WTC11 (cell line): ENCODE measurements at regions not wholly inside any gene's neighbourhood (a gene's known extent, or its start where the extent isn't known, plus 50 kb on each side); places are given as distances from the start of the nearest gene placed in this dataset.

ENCODE experiments used
- ATAC-seq: fragments of 200-7000 bp; cut with Tn5 transposase; 2 replicates; pipeline ENCODE4 v1.10.0; 2021; ENCODE audit warnings: mild to moderate bottlenecking, moderate library complexity
- CTCF ChIA-PET: fragments of 300-600 bp; sonication (Branson Sonifier 250); formaldehyde crosslinking; loops from one replicate; lab custom pipeline; 2021; ENCODE audit warnings: antibody characterized with exemption; lab: Charles Lee
- POLR2A ChIA-PET: fragments of 350-600 bp; sonication (Branson Sonifier 250); formaldehyde crosslinking; loops from one replicate; lab custom pipeline; 2021; ENCODE audit warnings: antibody characterized with exemption; lab: Charles Lee
- DNase-seq: peaks from one replicate; pipeline ENCODE4 v3.0.0; 2021; ENCODE audit warnings: low spot score
- H3K27ac Mint-ChIP-seq: 2 replicates; pipeline ENCODE4 v1.8.0; 2021; ENCODE audit warnings: mixed read lengths
- H3K27me3 Mint-ChIP-seq: 2 replicates; pipeline ENCODE4 v1.8.0; 2021; ENCODE audit warnings: low read depth, mild to moderate bottlenecking, moderate library complexity, mixed read lengths
- H3K36me3 Mint-ChIP-seq: 2 replicates; pipeline ENCODE4 v1.8.0; 2021; ENCODE audit warnings: mixed read lengths
- H3K4me1 Mint-ChIP-seq: 2 replicates; pipeline ENCODE4 v1.8.0; 2022; ENCODE audit warnings: mixed read lengths
- H3K4me3 Mint-ChIP-seq: 2 replicates; pipeline ENCODE4 v1.8.0; 2021; ENCODE audit warnings: mild to moderate bottlenecking, moderate library complexity, mixed read lengths
- H3K9me3 Mint-ChIP-seq: 2 replicates; pipeline ENCODE4 v1.8.0; 2021; ENCODE audit warnings: mixed read lengths
- ATF1 ChIP-seq: sonication (generic); formaldehyde crosslinking; IDR thresholded peaks from 2 replicates; pipeline ENCODE4 v1.8.1; 2023; ENCODE audit warnings: mild to moderate bottlenecking, moderate library complexity, missing genetic modification reagents
- ELF4 ChIP-seq: sonication (generic); formaldehyde crosslinking; IDR thresholded peaks from 2 replicates; pipeline ENCODE4 v1.8.1; 2022; ENCODE audit warnings: low read depth, mild to moderate bottlenecking, moderate library complexity, missing genetic modification reagents
- FOXP1 ChIP-seq: sonication (generic); formaldehyde crosslinking; IDR thresholded peaks from 2 replicates; pipeline ENCODE4 v1.8.0; 2022; ENCODE audit warnings: missing genetic modification reagents, mild to moderate bottlenecking, moderate library complexity, borderline replicate concordance
- GABPB1 ChIP-seq: sonication (generic); formaldehyde crosslinking; IDR thresholded peaks from 2 replicates; pipeline ENCODE4 v1.8.1; 2023; ENCODE audit warnings: mild to moderate bottlenecking, missing genetic modification reagents
- JAZF1 ChIP-seq: fragments of 250-450 bp; sonication (Bioruptor Pico); IDR thresholded peaks from 2 replicates; pipeline ENCODE4 v1.9.0; 2021; ENCODE audit warnings: moderate library complexity, mild to moderate bottlenecking, inconsistent platforms
- JUN ChIP-seq: sonication (generic); formaldehyde crosslinking; IDR thresholded peaks from 2 replicates; pipeline ENCODE4 v1.8.0; 2023; ENCODE audit warnings: mild to moderate bottlenecking, missing genetic modification reagents
- KAT7 ChIP-seq: sonication (generic); formaldehyde crosslinking; IDR thresholded peaks from 2 replicates; pipeline ENCODE4 v1.8.1; 2023; ENCODE audit warnings: missing genetic modification reagents, mild to moderate bottlenecking, borderline replicate concordance
- NR2C2 ChIP-seq: sonication (generic); formaldehyde crosslinking; IDR thresholded peaks from 2 replicates; pipeline ENCODE4 v1.8.0; 2022; ENCODE audit warnings: mild to moderate bottlenecking, missing genetic modification reagents
- RELA ChIP-seq: sonication (generic); formaldehyde crosslinking; IDR thresholded peaks from 2 replicates; pipeline ENCODE4 v1.8.1; 2022; ENCODE audit warnings: missing genetic modification reagents, mild to moderate bottlenecking, borderline replicate concordance
- SMAD4 ChIP-seq: sonication (generic); formaldehyde crosslinking; IDR thresholded peaks from 2 replicates; pipeline ENCODE4 v1.8.0; 2022; ENCODE audit warnings: mild to moderate bottlenecking, missing genetic modification reagents
- TEAD4 ChIP-seq: sonication (generic); formaldehyde crosslinking; IDR thresholded peaks from 2 replicates; pipeline ENCODE4 v1.8.0; 2022; ENCODE audit warnings: mild to moderate bottlenecking, missing genetic modification reagents
- TP53 ChIP-seq: sonication (generic); formaldehyde crosslinking; IDR thresholded peaks from 2 replicates; pipeline ENCODE4 v1.8.1; 2023; ENCODE audit warnings: mild to moderate bottlenecking, missing genetic modification reagents
- ZBTB21 ChIP-seq: sonication (generic); formaldehyde crosslinking; IDR thresholded peaks from 2 replicates; pipeline ENCODE4 v1.8.1; 2023; ENCODE audit warnings: mild to moderate bottlenecking, missing genetic modification reagents, borderline replicate concordance
- ZNF423 ChIP-seq: fragments of 250-450 bp; sonication (Bioruptor Pico); IDR thresholded peaks from 2 replicates; pipeline ENCODE4 v2.1.2; 2022; ENCODE audit warnings: mild to moderate bottlenecking, moderate library complexity
- TF ChIP-seq, protein P1 (sequence below): sonication (generic); formaldehyde crosslinking; IDR thresholded peaks from 2 replicates; pipeline ENCODE4 v1.8.0; 2022; ENCODE audit warnings: mild to moderate bottlenecking, missing genetic modification reagents
- TF ChIP-seq, protein P2 (sequence below): sonication (generic); formaldehyde crosslinking; IDR thresholded peaks from 2 replicates; pipeline ENCODE4 v1.8.0; 2022; ENCODE audit warnings: mild to moderate bottlenecking, missing genetic modification reagents
- TF ChIP-seq, protein P3 (sequence below): sonication (generic); formaldehyde crosslinking; IDR thresholded peaks from 2 replicates; pipeline ENCODE4 v1.8.1; 2023; ENCODE audit warnings: mild to moderate bottlenecking, missing genetic modification reagents
- TF ChIP-seq, protein P4 (sequence below): sonication (generic); formaldehyde crosslinking; IDR thresholded peaks from 2 replicates; pipeline ENCODE4 v1.8.1; 2023; ENCODE audit warnings: mild to moderate bottlenecking, missing genetic modification reagents
- TF ChIP-seq, protein P5 (sequence below): sonication (generic); formaldehyde crosslinking; IDR thresholded peaks from 2 replicates; pipeline ENCODE4 v1.8.1; 2022; ENCODE audit warnings: mild to moderate bottlenecking, missing genetic modification reagents, moderate library complexity, borderline replicate concordance
- TF ChIP-seq, protein P6 (sequence below): sonication (generic); formaldehyde crosslinking; IDR thresholded peaks from 2 replicates; pipeline ENCODE4 v1.8.1; 2022; ENCODE audit warnings: missing genetic modification reagents, borderline replicate concordance
- TF ChIP-seq, protein P7 (sequence below): sonication (generic); formaldehyde crosslinking; conservative IDR thresholded peaks from 2 replicates; pipeline ENCODE4 v1.8.1; 2022; ENCODE audit warnings: mild to moderate bottlenecking, missing genetic modification reagents
- TF ChIP-seq, protein P8 (sequence below): fragments of 250-450 bp; sonication (Bioruptor Pico); IDR thresholded peaks from 2 replicates; pipeline ENCODE4 v1.9.0; 2021; ENCODE audit warnings: mild to moderate bottlenecking

DNA sequence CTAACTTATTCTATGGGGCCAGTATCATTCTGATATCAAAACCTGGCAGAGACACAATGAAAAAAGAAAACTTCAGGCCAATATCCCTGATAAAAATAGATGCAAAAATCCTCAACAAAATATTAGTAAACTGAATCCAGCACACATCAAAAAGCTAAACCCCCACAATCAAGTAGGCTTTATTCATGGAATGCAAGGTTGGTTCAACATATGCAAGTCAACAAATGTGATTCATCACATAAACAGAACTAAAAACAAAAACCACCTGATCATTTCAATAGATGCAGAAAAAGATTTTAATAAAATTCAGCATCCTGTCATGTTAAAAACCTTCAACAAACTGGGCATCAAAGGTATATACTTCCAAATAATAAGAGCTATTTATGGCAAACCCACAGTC lies 133.9 kb upstream of the SSTR4 start (continued):
- TF ChIP-seq FOXP1 (no peak), TEAD4 (no peak), KAT7 (CRISPR knock-in tag) (no peak)
- TF ChIP-seq, protein P1, sequence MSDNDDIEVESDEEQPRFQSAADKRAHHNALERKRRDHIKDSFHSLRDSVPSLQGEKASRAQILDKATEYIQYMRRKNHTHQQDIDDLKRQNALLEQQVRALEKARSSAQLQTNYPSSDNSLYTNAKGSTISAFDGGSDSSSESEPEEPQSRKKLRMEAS, result no peak

DNA sequence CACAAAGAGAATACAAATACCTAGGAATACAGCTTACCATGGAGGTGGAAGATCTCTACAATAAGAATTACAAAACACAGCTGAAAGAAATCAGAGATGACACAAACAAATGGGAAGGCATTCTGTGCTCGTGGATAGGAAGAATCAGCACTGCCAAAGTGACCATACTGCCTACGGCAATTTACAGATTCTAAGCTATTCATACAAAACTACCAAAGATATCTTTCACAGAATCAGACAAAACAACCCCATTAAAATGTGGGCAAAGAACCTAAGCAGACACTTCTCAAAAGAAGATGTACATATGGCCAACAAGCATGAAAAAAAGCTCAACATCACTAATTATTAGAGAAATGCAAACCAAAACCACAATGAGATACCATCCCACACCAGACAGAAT lies 133.2 kb upstream of the SSTR4 start:
- H3K36me3 Mint-ChIP-seq, result no peaks in the 10 kb centered on the region
- TF ChIP-seq, protein P2, sequence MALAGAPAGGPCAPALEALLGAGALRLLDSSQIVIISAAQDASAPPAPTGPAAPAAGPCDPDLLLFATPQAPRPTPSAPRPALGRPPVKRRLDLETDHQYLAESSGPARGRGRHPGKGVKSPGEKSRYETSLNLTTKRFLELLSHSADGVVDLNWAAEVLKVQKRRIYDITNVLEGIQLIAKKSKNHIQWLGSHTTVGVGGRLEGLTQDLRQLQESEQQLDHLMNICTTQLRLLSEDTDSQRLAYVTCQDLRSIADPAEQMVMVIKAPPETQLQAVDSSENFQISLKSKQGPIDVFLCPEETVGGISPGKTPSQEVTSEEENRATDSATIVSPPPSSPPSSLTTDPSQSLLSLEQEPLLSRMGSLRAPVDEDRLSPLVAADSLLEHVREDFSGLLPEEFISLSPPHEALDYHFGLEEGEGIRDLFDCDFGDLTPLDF (CRISPR knock-in tag), result no peak
- TF ChIP-seq GABPB1 (CRISPR knock-in tag) (no peak), SMAD4 (CRISPR knock-in tag) (no peak), JAZF1 (no peak), ATF1 (no peak), RELA (CRISPR knock-in tag) (no peak), NR2C2 (no peak), ELF4 (CRISPR knock-in tag) (no peak), TP53 (CRISPR knock-in tag) (no peak), ZNF423 (CRISPR knock-in tag) (no peak), ZBTB21 (CRISPR knock-in tag) (no peak), JUN (CRISPR knock-in tag) (no peak)
- TF ChIP-seq, protein P3, sequence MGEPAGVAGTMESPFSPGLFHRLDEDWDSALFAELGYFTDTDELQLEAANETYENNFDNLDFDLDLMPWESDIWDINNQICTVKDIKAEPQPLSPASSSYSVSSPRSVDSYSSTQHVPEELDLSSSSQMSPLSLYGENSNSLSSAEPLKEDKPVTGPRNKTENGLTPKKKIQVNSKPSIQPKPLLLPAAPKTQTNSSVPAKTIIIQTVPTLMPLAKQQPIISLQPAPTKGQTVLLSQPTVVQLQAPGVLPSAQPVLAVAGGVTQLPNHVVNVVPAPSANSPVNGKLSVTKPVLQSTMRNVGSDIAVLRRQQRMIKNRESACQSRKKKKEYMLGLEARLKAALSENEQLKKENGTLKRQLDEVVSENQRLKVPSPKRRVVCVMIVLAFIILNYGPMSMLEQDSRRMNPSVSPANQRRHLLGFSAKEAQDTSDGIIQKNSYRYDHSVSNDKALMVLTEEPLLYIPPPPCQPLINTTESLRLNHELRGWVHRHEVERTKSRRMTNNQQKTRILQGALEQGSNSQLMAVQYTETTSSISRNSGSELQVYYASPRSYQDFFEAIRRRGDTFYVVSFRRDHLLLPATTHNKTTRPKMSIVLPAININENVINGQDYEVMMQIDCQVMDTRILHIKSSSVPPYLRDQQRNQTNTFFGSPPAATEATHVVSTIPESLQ (CRISPR knock-in tag), result no peak
- TF ChIP-seq, protein P4, sequence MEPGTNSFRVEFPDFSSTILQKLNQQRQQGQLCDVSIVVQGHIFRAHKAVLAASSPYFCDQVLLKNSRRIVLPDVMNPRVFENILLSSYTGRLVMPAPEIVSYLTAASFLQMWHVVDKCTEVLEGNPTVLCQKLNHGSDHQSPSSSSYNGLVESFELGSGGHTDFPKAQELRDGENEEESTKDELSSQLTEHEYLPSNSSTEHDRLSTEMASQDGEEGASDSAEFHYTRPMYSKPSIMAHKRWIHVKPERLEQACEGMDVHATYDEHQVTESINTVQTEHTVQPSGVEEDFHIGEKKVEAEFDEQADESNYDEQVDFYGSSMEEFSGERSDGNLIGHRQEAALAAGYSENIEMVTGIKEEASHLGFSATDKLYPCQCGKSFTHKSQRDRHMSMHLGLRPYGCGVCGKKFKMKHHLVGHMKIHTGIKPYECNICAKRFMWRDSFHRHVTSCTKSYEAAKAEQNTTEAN (CRISPR knock-in tag), result no peak
- TF ChIP-seq, protein P5, sequence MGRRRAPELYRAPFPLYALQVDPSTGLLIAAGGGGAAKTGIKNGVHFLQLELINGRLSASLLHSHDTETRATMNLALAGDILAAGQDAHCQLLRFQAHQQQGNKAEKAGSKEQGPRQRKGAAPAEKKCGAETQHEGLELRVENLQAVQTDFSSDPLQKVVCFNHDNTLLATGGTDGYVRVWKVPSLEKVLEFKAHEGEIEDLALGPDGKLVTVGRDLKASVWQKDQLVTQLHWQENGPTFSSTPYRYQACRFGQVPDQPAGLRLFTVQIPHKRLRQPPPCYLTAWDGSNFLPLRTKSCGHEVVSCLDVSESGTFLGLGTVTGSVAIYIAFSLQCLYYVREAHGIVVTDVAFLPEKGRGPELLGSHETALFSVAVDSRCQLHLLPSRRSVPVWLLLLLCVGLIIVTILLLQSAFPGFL, result no peak
- TF ChIP-seq, protein P6, sequence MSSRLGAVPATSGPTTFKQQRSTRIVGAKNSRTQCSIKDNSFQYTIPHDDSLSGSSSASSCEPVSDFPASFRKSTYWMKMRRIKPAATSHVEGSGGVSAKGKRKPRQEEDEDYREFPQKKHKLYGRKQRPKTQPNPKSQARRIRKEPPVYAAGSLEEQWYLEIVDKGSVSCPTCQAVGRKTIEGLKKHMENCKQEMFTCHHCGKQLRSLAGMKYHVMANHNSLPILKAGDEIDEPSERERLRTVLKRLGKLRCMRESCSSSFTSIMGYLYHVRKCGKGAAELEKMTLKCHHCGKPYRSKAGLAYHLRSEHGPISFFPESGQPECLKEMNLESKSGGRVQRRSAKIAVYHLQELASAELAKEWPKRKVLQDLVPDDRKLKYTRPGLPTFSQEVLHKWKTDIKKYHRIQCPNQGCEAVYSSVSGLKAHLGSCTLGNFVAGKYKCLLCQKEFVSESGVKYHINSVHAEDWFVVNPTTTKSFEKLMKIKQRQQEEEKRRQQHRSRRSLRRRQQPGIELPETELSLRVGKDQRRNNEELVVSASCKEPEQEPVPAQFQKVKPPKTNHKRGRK, result no peak
- TF ChIP-seq, protein P7, sequence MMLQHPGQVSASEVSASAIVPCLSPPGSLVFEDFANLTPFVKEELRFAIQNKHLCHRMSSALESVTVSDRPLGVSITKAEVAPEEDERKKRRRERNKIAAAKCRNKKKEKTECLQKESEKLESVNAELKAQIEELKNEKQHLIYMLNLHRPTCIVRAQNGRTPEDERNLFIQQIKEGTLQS (CRISPR knock-in tag), result no peak
- TF ChIP-seq, protein P1, result no peak
- TF ChIP-seq, protein P8, sequence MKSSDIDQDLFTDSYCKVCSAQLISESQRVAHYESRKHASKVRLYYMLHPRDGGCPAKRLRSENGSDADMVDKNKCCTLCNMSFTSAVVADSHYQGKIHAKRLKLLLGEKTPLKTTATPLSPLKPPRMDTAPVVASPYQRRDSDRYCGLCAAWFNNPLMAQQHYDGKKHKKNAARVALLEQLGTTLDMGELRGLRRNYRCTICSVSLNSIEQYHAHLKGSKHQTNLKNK (CRISPR knock-in tag), result no peak
- no peaks in the 10 kb centered on the region for H3K4me1 Mint-ChIP-seq
- H3K27me3 Mint-ChIP-seq, result no peaks in the 10 kb centered on the region
- H3K9me3 Mint-ChIP-seq, result peaks cover 33% of the 10 kb centered on the region
- CTCF ChIA-PET, result no interaction called here
- no peak for DNase-seq
- no peak overlapping the region for H3K4me3 Mint-ChIP-seq
- POLR2A ChIA-PET, result no interaction called here
- no peak overlapping the region for H3K27ac Mint-ChIP-seq
- ATAC-seq, result no peak
